Neuronal stem cell (in vitro differentiated cells): ENCODE measurements at regions not wholly inside any gene's neighbourhood (a gene's known extent, or its start where the extent isn't known, plus 50 kb on each side); places are given as distances from the start of the nearest gene placed in this dataset.

Experiments
- DNase-seq: peaks from one replicate; pipeline ENCODE4 v3.0.0-alpha.2; 2013; ENCODE audit warnings: low spot score
- H2AFZ ChIP-seq: one replicate; pipeline ENCODE4 v1.6.1; 2013; ENCODE audit warnings: mild to moderate bottlenecking, low read length, inconsistent platforms
- H2AK5ac ChIP-seq: 2 replicates; pipeline ENCODE4 v1.6.1; 2013; ENCODE audit warnings: low read depth, mild to moderate bottlenecking, inconsistent platforms, low read length, moderate library complexity, mixed read lengths
- H2BK120ac ChIP-seq: 2 replicates; pipeline ENCODE4 v1.6.1; 2013; ENCODE audit warnings: low read depth, mild to moderate bottlenecking, inconsistent platforms, low read length, moderate library complexity, mixed read lengths
- H2BK12ac ChIP-seq: one replicate; pipeline ENCODE4 v1.6.1; 2013; ENCODE audit warnings: low read length, inconsistent platforms
- H2BK15ac ChIP-seq: 2 replicates; pipeline ENCODE4 v1.6.1; 2013; ENCODE audit warnings: mild to moderate bottlenecking, low read length, inconsistent platforms, mixed read lengths
- H2BK5ac ChIP-seq: one replicate; pipeline ENCODE4 v1.6.1; 2013; ENCODE audit warnings: inconsistent platforms, mild to moderate bottlenecking, low read length, moderate library complexity
- H3K14ac ChIP-seq: one replicate; pipeline ENCODE4 v1.6.1; 2013; ENCODE audit warnings: low read length, inconsistent platforms
- H3K18ac ChIP-seq: 2 replicates; pipeline ENCODE4 v1.6.1; 2013; ENCODE audit warnings: low read length, inconsistent platforms
- H3K23ac ChIP-seq: 2 replicates; pipeline ENCODE4 v1.6.1; 2013; ENCODE audit warnings: low read depth, mild to moderate bottlenecking, mixed read lengths, low read length, inconsistent platforms; ENCODE audit not compliant: poor library complexity
- H3K27ac ChIP-seq: replicated peaks from 3 replicates; pipeline ENCODE4 v1.5.1; 2013; ENCODE audit warnings: low read length, inconsistent platforms
- H3K27me3 ChIP-seq, 3 experiments: 2 replicates each; pipeline ENCODE4 v1.6.1; 2013; ENCODE audit warnings: low read length in 3 of 3, mild to moderate bottlenecking in 2 of 3, inconsistent platforms in 1 of 3, low read depth in 1 of 3, mixed read lengths in 1 of 3, moderate library complexity in 1 of 3; ENCODE audit not compliant: control insufficient read depth in 3 of 3, insufficient read depth in 3 of 3
- H3K36me3 ChIP-seq, 2 donors: replicated peaks in 1 of 2; 2 replicates each; pipeline ENCODE4 v1.6.1; 2013; ENCODE audit warnings: low read length in 2 of 2; ENCODE audit not compliant: control insufficient read depth in 2 of 2, insufficient read depth in 2 of 2
- H3K4ac ChIP-seq: 2 replicates; pipeline ENCODE4 v1.6.1; 2013; ENCODE audit warnings: inconsistent platforms, mild to moderate bottlenecking, low read length, moderate library complexity
- H3K4me1 ChIP-seq, 2 donors: 1 replicate in 1 of 2; 2 replicates in 1 of 2; pipeline ENCODE4 v1.6.1; 2013; ENCODE audit warnings: low read length in 2 of 2, low read depth in 1 of 2; ENCODE audit not compliant: control insufficient read depth in 2 of 2, insufficient read depth in 1 of 2
- H3K4me2 ChIP-seq: one replicate; pipeline ENCODE4 v1.6.1; 2013; ENCODE audit warnings: mild to moderate bottlenecking, low read length, inconsistent platforms; ENCODE audit not compliant: insufficient read depth, poor library complexity, severe bottlenecking
- H3K4me3 ChIP-seq, 2 donors: 2 replicates each; pipeline ENCODE4 v1.5.1; 2013; ENCODE audit warnings: low read length in 2 of 2, mild to moderate bottlenecking in 2 of 2, inconsistent platforms in 1 of 2, moderate library complexity in 1 of 2
- H3K79me1 ChIP-seq: one replicate; pipeline ENCODE4 v1.6.1; 2013; ENCODE audit warnings: low read depth, mild to moderate bottlenecking, inconsistent platforms, low read length, moderate library complexity
- H3K9ac ChIP-seq: one replicate; pipeline ENCODE4 v1.6.1; 2013; ENCODE audit warnings: mild to moderate bottlenecking, low read depth, low read length, inconsistent platforms; ENCODE audit not compliant: poor library complexity
- H3K9me3 ChIP-seq, 2 donors: replicated peaks in 1 of 2; 2 replicates each; pipeline versions ENCODE3 to v1.6.1; 2013; ENCODE audit warnings: low read length in 2 of 2, mild to moderate bottlenecking in 2 of 2, inconsistent platforms in 1 of 2, low read depth in 1 of 2, mixed read lengths in 1 of 2, moderate library complexity in 1 of 2; ENCODE audit not compliant: control insufficient read depth in 2 of 2, insufficient read depth in 1 of 2
- H4K8ac ChIP-seq: one replicate; pipeline ENCODE4 v1.6.1; 2013; ENCODE audit warnings: low read depth, mild to moderate bottlenecking, inconsistent platforms, low read length, moderate library complexity
- H4K91ac ChIP-seq: one replicate; pipeline ENCODE4 v1.6.1; 2013; ENCODE audit warnings: low read length, low read depth, mild to moderate bottlenecking, inconsistent platforms; ENCODE audit not compliant: poor library complexity
- WGBS, 2 donors: extraction: QIAGEN DNeasy Blood & Tissue Kit; methylation state at CpG; one replicate each; pipeline ENCODE4 v1.1.7; 2013; ENCODE audit warnings: missing lambda C conversion rate in 2 of 2, mixed read lengths in 1 of 2; ENCODE audit not compliant: insufficient read length in 2 of 2, insufficient replicate concordance in 1 of 2; ENCODE audit errors: extremely low coverage in 2 of 2; 5-methylcytosine and 5-hydroxymethylcytosine counted together

- H3K23ac ChIP-seq, result no peak overlapping the region
- no peaks in the 10 kb centered on the region for H3K79me1 ChIP-seq
- no peak overlapping the region for H3K18ac ChIP-seq
- no peak overlapping the region for H4K8ac ChIP-seq
- DNase-seq, result no peak
- H3K4ac ChIP-seq, result no peak overlapping the region
- WGBS, 2 donors, result no CpG with 5 or more reads among the region's 3 CpGs
- no peaks in the 10 kb centered on the region for H3K36me3 ChIP-seq
- H3K14ac ChIP-seq, result no peak overlapping the region
- no peak overlapping the region for H2BK15ac ChIP-seq
- H2BK5ac ChIP-seq, result no peak overlapping the region
- no peak overlapping the region for H3K4me3 ChIP-seq
- H2AK5ac ChIP-seq, result no peak overlapping the region
- H3K4me1 ChIP-seq, result peaks cover 0 to 2% of the 10 kb centered on the region in 2 donors
- H4K91ac ChIP-seq, result no peak overlapping the region
- no peak overlapping the region for H2BK120ac ChIP-seq
- no peak overlapping the region for H2BK12ac ChIP-seq
- H3K27ac ChIP-seq, result no peak overlapping the region
- peaks cover 0 to 2% of the 10 kb centered on the region in 2 donors for H3K9me3 ChIP-seq
- no peaks in the 10 kb centered on the region for H3K27me3 ChIP-seq
- no peak overlapping the region for H3K4me2 ChIP-seq
- H3K9ac ChIP-seq, result no peak overlapping the region
- H2AFZ ChIP-seq, result no peak overlapping the region
These were observed 402.1 kb upstream of the ERCC4 start for GRCh38 chr16:13517841-13518240.

- no peak overlapping the region for H3K9ac ChIP-seq
- H3K4me3 ChIP-seq, result no peak overlapping the region
- H3K14ac ChIP-seq, result no peak overlapping the region
- H3K79me1 ChIP-seq, result no peaks in the 10 kb centered on the region
- no peak overlapping the region for H2BK12ac ChIP-seq
- no peak for DNase-seq
- no peak overlapping the region for H2AK5ac ChIP-seq
- H3K23ac ChIP-seq, result no peak overlapping the region
- H3K4ac ChIP-seq, result no peak overlapping the region
- peaks cover 0 to 2% of the 10 kb centered on the region in 2 donors for H3K4me1 ChIP-seq
- no peak overlapping the region for H2BK120ac ChIP-seq
- no peak overlapping the region for H4K91ac ChIP-seq
- no peak overlapping the region for H3K18ac ChIP-seq
- no peaks in the 10 kb centered on the region for H3K36me3 ChIP-seq
- H3K9me3 ChIP-seq, result no peaks in the 10 kb centered on the region
- H2BK5ac ChIP-seq, result no peak overlapping the region
- no peak overlapping the region for H3K4me2 ChIP-seq
- H2AFZ ChIP-seq, result no peak overlapping the region
- H3K27me3 ChIP-seq, result no peaks in the 10 kb centered on the region
- no peak overlapping the region for H4K8ac ChIP-seq
- no peak overlapping the region for H3K27ac ChIP-seq
- H2BK15ac ChIP-seq, result no peak overlapping the region
- no CpG with 5 or more reads among the region's 2 CpGs for WGBS, 2 donors
These were observed 400.1 kb upstream of the ERCC4 start for GRCh38 chr16:13519871-13520270.

- Histone ChIP-seq H2BK15ac (no peak overlapping the region), H4K91ac (no peak overlapping the region), H3K4me2 (no peak overlapping the region), H3K18ac (no peak overlapping the region), H4K8ac (no peak overlapping the region), H3K79me1 (no peaks in the 10 kb centered on the region), H2BK5ac (no peak overlapping the region), H3K4me1 (peaks cover 0 to 2% of the 10 kb centered on the region in 2 donors), H3K4me3 (no peak overlapping the region), H3K9me3 (no peaks in the 10 kb centered on the region), H3K9ac (no peak overlapping the region), H2AFZ (no peak overlapping the region), H2BK120ac (no peak overlapping the region), H3K4ac (no peak overlapping the region), H3K27me3 (no peaks in the 10 kb centered on the region), H2AK5ac (no peak overlapping the region), H3K14ac (no peak overlapping the region), H3K36me3 (no peaks in the 10 kb centered on the region), H3K27ac (no peak overlapping the region), H3K23ac (no peak overlapping the region), H2BK12ac (no peak overlapping the region)
- no CpG with 5 or more reads among the region's 2 CpGs for WGBS, 2 donors
- no peak for DNase-seq
These were observed 398.6 kb upstream of the ERCC4 start for GRCh38 chr16:13521356-13521755.

GRCh38 chr16:13527332-13527731, 392.6 kb upstream of the ERCC4 start:
- no peak for DNase-seq
- WGBS, 2 donors, result no CpG with 5 or more reads among the region's 7 CpGs
- H3K4me1 ChIP-seq, result no peaks in the 10 kb centered on the region
- no peaks in the 10 kb centered on the region for H3K79me1 ChIP-seq
- no peaks in the 10 kb centered on the region for H3K27me3 ChIP-seq
- H3K9me3 ChIP-seq, result no peaks in the 10 kb centered on the region
- no peak overlapping the region for H3K4me3 ChIP-seq
- no peak overlapping the region for H2BK120ac ChIP-seq
- no peak overlapping the region for H2AK5ac ChIP-seq
- no peak overlapping the region for H4K8ac ChIP-seq
- no peaks in the 10 kb centered on the region for H3K36me3 ChIP-seq
- no peak overlapping the region for H3K27ac ChIP-seq
- no peak overlapping the region for H3K9ac ChIP-seq
- no peak overlapping the region for H3K4me2 ChIP-seq
- H2AFZ ChIP-seq, result no peak overlapping the region
- H3K4ac ChIP-seq, result no peak overlapping the region
- H3K14ac ChIP-seq, result no peak overlapping the region
- no peak overlapping the region for H2BK5ac ChIP-seq
- H2BK12ac ChIP-seq, result no peak overlapping the region
- H3K23ac ChIP-seq, result no peak overlapping the region
- H2BK15ac ChIP-seq, result no peak overlapping the region
- H4K91ac ChIP-seq, result no peak overlapping the region
- H3K18ac ChIP-seq, result no peak overlapping the region
